Hepatic stellate cell (primary cell): ENCODE measurements at regions not wholly inside any gene's neighbourhood (a gene's known extent, or its start where the extent isn't known, plus 50 kb on each side); places are given as distances from the start of the nearest gene placed in this dataset.

ENCODE experiments used
- DNase-seq: peaks from one replicate; pipeline ENCODE4 v3.0.0; 2011; ENCODE audit warnings: low spot score

DNA sequence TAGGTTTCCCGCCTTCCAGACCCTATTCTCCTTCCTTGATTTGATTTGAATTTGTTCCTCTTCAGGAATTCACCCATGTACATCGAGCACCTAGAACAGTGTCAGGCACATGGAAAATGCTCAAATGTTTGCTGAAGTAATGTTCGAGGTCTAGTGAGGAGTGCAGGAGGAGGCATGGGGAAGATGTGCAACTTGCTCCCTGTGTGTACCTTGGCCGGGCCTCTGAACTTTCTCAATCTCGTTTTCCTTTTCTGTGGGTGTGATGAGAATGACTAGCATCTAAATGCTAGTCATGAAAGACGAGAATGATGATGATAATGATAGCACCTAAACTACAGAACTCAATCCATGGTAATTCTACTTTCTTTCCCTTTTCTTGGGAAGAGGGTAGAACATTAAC is 279.1 kb upstream of the PLET1 start:
- DNase-seq: no peak

DNA sequence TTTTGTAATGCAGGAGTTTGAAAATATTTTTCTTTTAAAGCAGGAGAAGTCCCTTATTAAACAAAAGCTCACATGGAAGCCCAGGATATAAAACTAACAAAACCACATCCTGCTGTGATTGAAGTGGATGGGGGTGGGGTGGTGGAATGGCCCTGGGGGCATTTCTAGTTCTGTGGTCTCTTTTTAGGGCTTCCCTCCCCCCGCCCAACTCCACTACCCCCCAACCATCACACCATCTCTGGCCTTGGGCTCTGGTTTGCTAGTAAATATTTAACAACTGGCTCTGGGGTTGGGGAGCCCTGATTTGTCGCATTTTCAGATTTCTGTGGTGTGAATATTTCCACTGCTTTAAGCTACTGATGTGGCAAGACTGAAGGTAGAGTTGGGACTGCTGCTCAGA is 279.6 kb upstream of the PLET1 start:
- DNase-seq: no peak

DNA sequence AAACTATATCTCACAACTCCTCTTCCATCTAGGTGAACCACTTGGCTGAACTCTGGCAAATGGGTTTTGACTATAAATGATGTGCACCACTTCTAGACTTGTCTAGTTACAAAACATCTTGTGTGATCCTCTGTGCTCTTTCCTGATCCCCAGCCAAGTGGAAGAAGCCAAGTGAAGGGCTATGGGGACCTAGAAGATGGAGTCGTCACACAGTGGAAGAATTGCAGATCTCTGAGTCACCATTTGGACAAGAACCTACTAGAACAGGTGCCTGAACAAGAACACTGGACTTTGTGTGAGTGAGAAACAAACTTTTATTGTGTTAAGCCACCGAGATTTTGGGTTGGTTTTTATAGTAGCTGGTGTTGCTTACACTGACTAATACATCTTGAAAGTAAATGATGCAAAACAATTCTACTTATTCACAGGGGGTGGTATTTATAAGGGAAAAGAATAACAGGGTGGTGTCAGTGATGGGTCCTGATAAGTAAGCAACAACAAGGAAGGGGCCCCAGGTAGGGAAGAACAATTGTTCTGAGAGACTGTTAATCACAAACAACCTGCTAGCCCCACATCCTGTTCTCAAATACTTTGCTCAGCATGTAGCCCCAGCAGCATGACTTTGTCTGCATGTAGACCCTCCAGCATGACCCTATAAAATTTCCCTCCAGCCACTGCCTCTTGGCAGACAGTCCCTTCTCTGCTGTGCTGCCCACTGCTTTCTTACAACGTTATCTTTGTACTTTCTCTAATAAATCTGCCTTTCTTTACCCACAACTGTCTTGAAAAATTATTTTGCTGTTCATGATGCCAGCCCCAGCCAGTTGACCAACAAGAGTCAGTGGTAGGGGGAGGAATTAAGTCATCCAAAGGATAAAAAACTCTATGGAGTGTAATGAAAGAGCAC is 280.7 kb upstream of the PLET1 start:
- DNase-seq: no peak

DNA sequence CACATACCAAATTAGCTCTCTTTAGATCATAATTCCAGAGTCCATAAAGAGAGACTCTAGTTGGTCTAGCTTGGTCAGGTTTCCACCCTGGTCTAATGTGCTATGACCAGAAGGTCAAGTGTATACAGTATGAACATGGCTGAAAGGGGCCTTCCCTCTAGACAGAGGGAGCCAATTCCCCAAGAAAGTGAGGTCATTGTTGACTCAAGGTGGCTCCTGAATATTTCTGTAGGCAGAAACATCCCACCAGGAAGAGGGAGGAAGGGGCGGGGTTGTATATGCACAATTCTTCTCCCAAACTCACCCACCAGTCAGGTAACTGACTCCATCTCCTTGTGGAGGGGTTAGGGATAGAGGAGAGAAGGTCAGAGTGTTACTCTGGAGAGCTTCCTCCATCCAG is 281.8 kb upstream of the PLET1 start:
- DNase-seq: no peak

DNA sequence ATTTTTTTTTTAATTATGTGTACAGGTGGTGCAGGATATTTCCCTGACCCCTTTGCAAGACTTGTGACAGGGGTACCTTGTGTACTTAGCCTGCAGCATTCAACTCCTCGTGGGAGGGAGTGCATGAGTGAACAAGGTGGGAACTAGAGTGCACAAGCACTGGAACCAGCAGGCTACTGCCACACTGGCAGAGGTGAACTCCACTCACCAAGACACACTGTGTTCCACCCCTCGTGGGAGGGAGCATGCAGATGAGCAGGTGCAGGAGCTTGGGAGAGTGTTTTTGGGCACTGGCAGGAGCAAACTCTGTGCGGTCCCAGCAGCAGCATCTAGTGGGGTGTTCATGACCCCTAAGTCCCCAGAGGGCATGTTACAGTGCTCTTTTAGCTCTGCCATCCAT is 282.7 kb upstream of the PLET1 start:
- no peak for DNase-seq

DNA sequence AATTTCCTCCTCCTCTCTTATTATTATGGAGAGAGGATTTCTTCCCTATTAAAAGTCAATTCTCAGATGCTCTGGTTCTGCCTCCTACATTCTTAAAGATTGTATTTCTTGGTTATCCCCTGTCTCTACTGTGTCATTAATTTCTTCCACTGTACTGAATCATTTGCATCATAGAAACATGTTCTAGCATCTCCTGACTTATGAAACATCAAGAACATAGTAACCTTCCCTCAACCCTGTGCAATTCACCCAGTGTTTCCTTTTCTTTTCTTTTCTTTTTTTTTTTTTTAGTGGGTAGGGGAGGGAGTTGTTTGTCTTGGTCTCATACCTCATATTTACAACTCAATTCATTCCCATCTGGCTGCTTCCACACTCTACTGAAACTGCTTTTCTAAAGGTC is 288.0 kb upstream of the PLET1 start:
- DNase-seq: no peak

DNA sequence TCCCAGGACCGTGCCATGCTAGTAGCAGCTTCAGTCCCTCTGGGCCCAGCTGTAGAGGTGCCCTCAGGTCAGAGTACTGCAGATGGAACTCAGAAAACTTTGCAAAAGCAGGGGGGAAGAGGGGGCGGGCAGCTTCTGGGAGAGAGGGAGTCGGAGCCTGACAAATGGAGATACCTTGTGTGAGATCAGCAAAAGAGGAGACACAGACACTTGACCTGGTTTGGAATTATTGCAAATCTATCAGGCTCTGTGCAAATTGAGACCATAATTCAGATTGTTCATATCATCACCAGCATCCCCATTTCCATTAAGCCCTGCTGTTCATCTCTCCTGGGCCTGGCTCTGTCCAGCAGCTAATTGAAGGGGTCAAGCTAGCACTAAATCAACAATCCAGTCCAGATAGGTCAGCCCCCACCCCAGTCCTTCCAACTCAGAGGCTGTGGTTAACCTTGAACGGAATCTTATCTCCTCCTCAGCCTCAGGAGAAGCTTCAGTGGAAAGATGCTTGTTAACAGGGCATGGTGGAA is 292.6 kb upstream of the PLET1 start:
- DNase-seq: no peak

DNA sequence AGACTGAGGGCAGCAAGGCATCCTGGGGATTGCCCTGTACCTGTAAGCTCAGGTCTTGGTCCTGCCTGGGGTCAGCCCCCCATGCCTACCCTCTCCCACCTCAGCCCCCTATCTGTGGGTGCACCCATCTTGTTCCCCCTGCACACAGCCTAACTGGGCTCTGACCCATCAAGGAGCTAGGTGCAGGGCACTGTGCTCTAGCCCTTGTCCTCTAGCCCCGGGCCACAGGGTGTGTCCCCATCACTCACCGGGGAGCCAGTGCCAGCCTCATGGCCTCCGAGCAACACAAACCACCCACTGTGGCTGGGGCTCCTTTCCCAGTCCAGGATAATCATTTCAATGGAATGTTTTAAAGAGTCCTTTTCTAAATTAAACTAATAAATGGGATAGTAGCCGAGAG is 293.9 kb upstream of the PLET1 start:
- DNase-seq: no peak

DNA sequence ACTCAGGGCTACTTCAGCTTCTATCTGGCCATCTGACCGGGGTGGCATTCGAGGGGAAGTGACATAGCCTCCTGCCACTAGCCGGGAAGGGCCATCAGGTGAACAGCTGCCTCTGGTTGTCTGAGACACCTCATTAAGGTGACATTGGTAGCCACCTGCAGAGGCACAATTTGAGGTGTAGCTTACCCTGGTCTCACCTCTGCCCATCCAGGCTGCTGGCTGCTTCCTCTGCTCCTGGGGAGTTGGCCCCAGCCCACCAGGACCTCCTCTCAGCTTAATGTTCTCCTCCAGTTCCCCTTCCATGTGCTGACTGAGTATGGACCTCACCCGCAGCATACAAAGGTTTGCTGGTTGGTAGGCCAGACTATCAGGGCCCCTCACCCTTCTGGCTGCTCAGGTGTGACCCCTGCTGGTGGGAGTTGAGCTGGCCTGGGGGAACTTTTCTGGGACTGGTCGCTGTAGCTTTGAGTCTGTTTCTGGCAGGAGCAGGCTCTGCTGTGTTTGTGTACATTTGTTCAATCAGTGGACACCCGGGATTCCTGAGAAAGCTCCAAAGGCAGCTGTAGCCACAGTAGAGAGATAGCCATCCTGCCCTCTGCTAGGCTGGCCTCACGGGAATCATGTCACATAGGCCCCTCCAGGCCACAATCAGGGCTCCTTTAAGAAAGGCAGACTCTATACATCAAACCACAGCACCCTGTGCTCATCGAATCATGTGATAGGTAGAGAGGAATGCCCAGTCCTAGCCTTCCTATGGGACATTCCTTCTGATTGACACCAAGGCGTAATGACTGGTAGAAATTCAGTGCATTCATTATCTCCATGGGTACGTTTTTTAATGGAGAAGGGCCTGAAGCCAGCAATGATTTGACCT is 295.1 kb upstream of the PLET1 start:
- peak; percentile 32 for DNase-seq

DNA sequence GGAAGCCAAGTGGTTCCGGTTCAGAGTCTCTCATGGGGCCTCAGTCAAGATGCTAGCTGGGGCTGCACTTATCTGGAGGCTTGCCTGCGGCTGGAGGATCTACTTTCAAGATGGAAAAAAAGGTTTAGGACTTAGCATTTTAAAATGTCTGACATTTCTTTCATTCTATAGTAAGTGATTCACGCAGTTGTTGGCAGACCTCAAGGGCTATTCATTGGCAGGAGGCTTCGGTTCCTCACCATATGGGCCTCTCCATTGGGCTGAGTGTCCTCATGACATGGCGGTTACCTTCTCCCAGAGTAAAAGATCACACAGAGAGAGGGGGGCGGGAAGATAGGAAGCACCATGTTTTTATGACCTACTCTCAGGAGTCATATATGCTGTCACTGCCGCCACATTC is 298.0 kb upstream of the PLET1 start:
- no peak for DNase-seq

DNA sequence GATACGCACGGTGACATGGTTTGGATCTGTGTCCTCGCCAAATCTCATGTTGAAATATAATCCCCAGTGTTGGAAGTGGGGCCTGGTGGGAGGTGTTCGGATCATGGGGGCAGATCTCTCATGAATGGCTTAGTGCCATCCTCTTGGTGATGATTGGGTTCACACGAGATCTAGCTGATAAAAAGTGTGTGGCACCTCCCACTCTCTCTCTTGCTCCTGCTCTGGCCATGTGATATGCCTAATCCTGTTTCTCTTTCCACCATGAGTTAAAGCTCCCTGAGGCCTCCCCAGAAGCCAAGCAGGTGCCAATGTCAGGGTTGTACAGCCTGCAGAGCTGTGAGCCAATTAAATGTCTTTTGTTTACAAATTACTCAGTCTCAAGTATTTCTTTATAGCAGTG is 303.1 kb upstream of the PLET1 start:
- no peak for DNase-seq

DNA sequence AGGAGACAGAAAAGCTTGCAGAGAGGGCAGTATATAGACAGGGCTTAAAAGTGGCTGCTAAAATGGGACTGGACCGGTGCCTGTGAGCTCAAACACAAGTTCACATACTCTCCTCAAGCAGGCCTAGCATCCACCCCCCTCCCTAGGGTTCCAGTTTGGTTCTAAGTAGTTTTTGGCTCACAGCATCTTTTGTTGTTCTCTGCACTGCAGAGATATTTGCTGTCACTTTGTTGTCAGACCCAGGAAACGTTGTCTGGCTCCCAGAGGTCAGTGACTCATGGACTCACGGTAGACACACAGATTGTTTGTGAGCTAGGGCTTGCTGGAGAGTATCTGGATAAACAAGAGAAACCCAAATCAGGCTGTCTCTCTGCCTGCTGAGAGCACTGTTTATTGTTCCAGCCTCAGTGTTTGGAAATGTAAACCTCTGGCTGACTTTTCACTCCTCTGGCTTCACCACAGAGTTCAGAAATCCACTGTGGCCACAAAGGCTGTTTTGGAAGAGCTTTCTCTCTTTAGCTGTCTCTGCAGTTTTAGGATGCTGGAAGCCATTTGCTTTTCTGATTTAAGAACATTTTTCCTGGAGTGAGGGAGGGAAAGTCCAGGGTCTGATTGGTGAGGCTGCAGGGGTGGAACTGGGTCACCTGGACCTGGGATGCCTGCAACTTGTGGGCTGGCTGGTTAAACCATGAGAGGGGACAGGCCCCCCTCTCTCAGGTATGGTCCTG is 303.7 kb upstream of the PLET1 start:
- peak; percentile 54 for DNase-seq

DNA sequence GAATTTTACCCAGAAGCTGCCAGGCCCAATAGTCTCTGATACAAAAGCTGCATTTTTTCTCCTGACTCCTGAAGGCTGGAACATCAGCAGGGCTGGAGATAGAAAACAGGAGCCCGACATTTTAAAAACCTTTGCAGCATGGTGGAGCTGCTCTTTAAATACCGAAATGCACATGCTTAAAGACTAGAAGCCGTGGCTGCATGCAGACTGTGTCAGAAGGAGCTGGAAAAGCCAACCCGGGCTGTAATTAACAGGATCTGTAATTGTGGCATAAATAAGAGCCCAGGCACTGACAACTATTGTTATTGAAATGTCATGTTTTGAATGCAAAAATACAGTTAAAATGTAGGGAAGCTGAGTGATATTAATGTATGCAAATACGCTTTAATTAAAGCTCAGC is 304.9 kb upstream of the PLET1 start:
- no peak for DNase-seq

DNA sequence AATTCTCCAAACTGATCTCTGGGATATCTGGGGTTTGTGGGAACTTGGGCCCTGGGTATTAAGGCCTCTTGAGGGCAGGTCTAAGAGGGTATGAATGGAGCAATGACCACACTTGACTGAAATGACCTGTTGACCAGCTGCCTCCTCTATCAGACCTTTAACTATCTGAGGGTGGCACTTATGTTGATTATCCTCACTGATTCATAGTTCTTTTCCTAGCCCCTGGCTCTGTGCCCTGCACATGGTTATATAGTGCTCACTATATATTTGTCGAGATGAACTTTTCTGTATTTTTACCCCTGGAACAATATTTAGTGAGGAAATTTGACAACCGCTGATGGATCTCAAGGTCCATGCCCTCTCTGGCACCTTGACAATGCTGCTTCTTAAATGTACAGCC is 305.5 kb upstream of the PLET1 start:
- DNase-seq: no peak

DNA sequence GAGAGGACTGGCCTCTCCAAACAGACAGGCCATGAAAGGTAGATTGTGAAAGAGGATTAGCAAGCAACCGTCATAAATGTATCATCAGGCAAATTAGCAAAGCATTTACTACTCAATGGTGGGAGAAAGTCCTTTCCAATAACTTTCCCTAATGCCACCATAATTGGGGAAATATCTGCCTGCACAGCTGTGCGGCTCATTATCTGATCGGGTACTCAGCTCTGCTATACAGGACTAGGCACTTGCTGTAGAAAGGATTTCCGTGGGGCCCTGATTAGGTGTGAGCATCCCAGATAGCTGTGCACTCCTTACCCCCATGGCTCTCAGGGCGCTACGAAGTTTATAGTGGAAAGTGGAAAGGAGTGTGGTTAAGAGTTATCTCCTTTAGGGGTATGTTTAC is 309.7 kb upstream of the PLET1 start:
- DNase-seq: no peak

DNA sequence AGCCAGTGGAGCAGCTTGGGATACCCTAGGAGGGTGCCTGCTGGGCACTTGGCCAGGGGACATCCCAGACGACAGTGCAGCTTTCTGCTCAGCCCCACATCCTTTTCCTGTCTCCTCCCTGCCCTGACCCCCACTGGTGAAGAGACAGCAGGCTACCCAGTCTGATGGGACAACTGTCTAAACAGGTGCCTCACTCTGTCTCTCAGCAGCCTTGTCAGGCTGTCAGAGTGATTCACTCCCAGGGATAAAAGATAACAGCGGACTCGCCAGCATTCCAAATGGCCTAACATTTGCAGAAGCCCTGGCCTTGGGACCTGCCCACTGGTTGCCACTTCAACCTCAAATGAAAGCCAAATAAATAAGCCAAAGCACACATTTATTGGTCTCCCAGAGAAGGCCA is 318.6 kb upstream of the PLET1 start:
- no peak for DNase-seq

DNA sequence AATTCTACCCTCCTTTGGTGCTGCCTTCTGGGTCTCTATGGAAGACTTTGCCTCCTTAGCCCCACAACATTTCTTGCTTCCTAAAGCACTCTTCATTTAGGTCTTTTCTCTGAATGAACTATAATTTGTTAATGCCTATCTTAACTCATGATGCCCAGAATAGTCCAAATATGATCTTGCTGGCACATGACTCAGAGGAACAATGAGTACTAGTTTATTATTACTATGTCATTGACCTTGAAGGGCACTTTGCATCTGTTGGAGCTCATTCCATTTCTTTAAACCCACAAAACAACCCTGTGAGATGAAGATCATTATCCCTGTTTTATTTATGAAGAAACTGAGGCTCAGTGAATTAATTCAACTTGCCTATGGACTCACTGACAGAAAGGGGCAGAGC is 320.2 kb upstream of the PLET1 start:
- DNase-seq: no peak

DNA sequence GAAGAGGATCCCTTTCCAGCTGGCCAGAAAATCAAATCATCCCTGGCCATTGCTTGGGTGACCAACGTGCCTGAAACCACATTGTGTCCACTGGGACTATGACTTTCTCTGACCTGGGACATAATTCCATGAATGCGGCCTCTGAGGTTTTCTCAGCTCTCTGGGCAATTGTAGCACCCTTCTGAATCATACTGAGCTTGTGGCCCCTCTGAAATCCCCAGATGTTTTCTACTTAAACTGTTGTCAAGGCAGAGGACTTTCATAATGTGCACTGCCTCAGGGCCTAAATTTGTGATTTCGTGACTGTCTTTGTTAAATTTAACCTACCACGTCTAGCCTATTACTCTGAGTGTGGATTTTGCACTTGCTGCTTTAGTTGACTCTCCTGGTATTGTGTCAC is 321.1 kb upstream of the PLET1 start:
- DNase-seq: no peak

DNA sequence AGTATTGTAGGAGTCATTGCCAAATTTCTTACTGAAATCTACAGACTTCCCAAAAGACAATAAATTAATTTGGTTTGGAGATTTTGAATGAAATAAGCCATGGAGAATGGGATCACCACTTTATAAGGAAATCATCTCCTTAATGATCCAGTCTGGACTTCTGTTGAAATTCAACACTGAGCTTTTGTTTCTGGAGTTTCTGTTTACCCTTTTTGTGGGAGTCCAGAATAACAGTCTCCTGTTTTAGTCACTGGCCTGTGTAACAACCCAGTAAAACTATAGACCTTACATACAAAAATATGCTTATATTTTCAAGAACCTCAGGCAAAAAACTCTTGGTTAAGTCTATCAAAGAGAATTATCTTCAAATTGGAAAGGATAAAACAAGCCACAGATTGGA is 321.7 kb upstream of the PLET1 start:
- DNase-seq: no peak

DNA sequence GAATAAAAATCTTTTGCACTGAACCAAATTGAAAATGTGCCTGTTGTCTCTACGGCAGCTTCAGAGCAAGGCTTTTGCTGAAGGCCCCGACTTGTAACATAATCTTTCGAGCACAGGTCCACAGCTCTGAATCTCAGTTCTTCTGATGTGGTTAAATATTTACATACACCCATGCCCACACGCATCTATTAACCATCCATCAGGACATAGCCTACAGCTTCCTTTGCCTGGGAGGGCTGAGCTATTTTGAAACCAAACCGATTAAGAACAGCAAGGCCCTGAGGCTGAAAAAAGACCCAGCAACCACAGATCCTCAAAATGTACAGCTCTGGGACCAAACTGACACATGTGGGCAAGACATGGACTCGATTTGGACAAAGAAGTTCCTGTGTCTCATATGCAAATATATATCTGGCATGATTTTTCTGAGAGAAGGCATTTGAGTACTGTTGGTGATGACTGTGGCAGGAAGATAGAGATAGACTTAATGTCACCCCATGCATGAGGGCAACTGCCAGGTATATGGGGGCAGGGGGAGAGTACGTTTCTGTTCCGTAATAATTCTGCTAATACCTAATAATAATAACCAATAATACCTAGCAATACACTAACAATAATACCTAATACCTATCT is 322.7 kb upstream of the PLET1 start:
- DNase-seq: no peak

DNA sequence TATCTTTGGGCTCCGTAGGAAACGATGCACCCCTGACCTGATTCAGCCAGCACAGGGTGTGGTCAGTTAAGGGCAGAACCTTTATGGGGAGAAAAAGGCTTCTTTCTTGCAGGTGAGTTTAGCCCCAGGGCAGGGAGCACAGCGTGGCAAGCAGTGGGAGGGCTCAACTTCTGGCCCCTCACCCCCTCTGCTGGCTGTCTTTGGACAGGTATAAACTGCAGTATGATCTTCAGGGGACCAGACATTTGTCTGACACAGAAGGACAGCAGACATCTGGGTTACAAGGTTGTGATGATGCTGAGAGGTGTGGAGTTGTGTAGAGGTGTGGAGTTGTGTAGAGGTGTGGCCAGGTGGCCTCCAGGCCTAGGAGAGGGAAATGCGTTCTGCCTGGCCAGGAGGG is 324.0 kb upstream of the PLET1 start:
- DNase-seq: no peak

DNA sequence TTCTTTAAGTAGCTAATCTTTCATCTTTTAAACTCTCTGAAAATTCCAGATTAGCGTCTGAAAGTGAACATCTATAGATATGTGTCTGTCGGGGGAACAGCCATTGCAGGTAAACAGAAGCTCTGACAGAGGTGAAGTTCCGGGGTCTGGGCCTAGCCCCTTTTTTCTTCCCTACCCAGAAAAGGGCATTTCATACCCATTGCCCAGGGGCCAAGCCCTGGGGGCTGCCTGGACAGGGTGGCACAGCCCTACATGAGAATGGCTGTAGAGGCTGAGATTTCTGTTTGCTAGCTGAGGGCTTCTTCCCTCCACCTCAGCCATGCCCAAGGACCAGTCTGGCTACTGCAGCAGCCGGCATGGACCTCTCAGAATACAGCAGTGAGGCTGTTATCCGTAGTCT is 327.0 kb upstream of the PLET1 start:
- DNase-seq: no peak
